Duodenal mucosa (tissue), 2 donors: ENCODE measurements at regions not wholly inside any gene's neighbourhood (a gene's known extent, or its start where the extent isn't known, plus 50 kb on each side); places are given as distances from the start of the nearest gene placed in this dataset.

Source experiments
- H3K27ac ChIP-seq: one replicate; pipeline ENCODE4 v1.7.0; 2013; ENCODE audit warnings: low read depth, low read length
- H3K27me3 ChIP-seq, 2 donors: one replicate each; pipeline ENCODE4 v1.7.0; 2013; ENCODE audit warnings: low read length in 2 of 2, control low read depth in 1 of 2; ENCODE audit not compliant: insufficient read depth in 2 of 2, control insufficient read depth in 1 of 2
- H3K36me3 ChIP-seq, 2 donors: one replicate each; pipeline ENCODE4 v1.7.0; 2013; ENCODE audit warnings: low read length in 2 of 2, control low read depth in 1 of 2; ENCODE audit not compliant: insufficient read depth in 2 of 2, control insufficient read depth in 1 of 2
- H3K4me1 ChIP-seq, 2 donors: one replicate each; pipeline ENCODE4 v1.7.0; 2013; ENCODE audit warnings: low read length in 2 of 2, control low read depth in 1 of 2; ENCODE audit not compliant: insufficient read depth in 2 of 2, control insufficient read depth in 1 of 2
- H3K4me3 ChIP-seq, 2 donors: one replicate each; pipeline ENCODE4 v1.7.0; 2013; ENCODE audit warnings: low read length in 2 of 2, low read depth in 1 of 2
- H3K9ac ChIP-seq, 2 donors: one replicate each; pipeline ENCODE4 v1.7.0; 2013; ENCODE audit warnings: low read length in 2 of 2, low read depth in 1 of 2
- H3K9me3 ChIP-seq, 2 donors: one replicate each; pipeline ENCODE4 v1.7.0; 2013; ENCODE audit warnings: low read length in 2 of 2, control low read depth in 1 of 2; ENCODE audit not compliant: control insufficient read depth in 1 of 2

- H3K9me3 ChIP-seq = no peaks in the 10 kb centered on the region
- no peak overlapping the region for H3K9ac ChIP-seq
- no peak overlapping the region for H3K27ac ChIP-seq
- H3K4me3 ChIP-seq = no peak overlapping the region
- H3K36me3 ChIP-seq = no peaks in the 10 kb centered on the region
- H3K27me3 ChIP-seq = no peaks in the 10 kb centered on the region
- no peaks in the 10 kb centered on the region for H3K4me1 ChIP-seq
These were observed 278.3 kb downstream of the TMEM38B start for GRCh38 chr9:105972466-105973204.

GRCh38 chr9:105973951-105974351 is 279.6 kb downstream of the TMEM38B start:
- no peak overlapping the region for H3K4me3 ChIP-seq
- no peak overlapping the region for H3K27ac ChIP-seq
- H3K9ac ChIP-seq = no peak overlapping the region
- no peaks in the 10 kb centered on the region for H3K9me3 ChIP-seq
- no peaks in the 10 kb centered on the region for H3K27me3 ChIP-seq
- H3K36me3 ChIP-seq = no peaks in the 10 kb centered on the region
- no peaks in the 10 kb centered on the region for H3K4me1 ChIP-seq

- no peaks in the 10 kb centered on the region for H3K9me3 ChIP-seq
- H3K9ac ChIP-seq = no peak overlapping the region
- no peaks in the 10 kb centered on the region for H3K36me3 ChIP-seq
- H3K4me1 ChIP-seq = no peaks in the 10 kb centered on the region
- no peak overlapping the region for H3K4me3 ChIP-seq
- no peaks in the 10 kb centered on the region for H3K27me3 ChIP-seq
- H3K27ac ChIP-seq = no peak overlapping the region
These were observed 281.7 kb downstream of the TMEM38B start for GRCh38 chr9:105975886-105976645.

GRCh38 chr9:105978336-105978735 is 284.0 kb downstream of the TMEM38B start:
- Histone ChIP-seq H3K4me3 (no peak overlapping the region), H3K27ac (no peak overlapping the region), H3K9ac (no peak overlapping the region), H3K36me3 (no peaks in the 10 kb centered on the region), H3K27me3 (no peaks in the 10 kb centered on the region), H3K9me3 (no peaks in the 10 kb centered on the region), H3K4me1 (no peaks in the 10 kb centered on the region)

- no peak overlapping the region for H3K27ac ChIP-seq
- no peak overlapping the region for H3K9ac ChIP-seq
- no peaks in the 10 kb centered on the region for H3K36me3 ChIP-seq
- no peaks in the 10 kb centered on the region for H3K4me1 ChIP-seq
- H3K27me3 ChIP-seq = no peaks in the 10 kb centered on the region
- no peak overlapping the region for H3K4me3 ChIP-seq
- no peaks in the 10 kb centered on the region for H3K9me3 ChIP-seq
These were observed 284.5 kb downstream of the TMEM38B start for GRCh38 chr9:105978826-105979225.

- Histone ChIP-seq H3K36me3 (no peaks in the 10 kb centered on the region), H3K4me1 (no peaks in the 10 kb centered on the region), H3K9ac (no peak overlapping the region), H3K4me3 (no peak overlapping the region), H3K9me3 (no peaks in the 10 kb centered on the region), H3K27me3 (no peaks in the 10 kb centered on the region), H3K27ac (no peak overlapping the region)
These were observed 284.9 kb downstream of the TMEM38B start for GRCh38 chr9:105979290-105979689.

GRCh38 chr9:105984714-105985113 is 290.4 kb downstream of the TMEM38B start:
- no peaks in the 10 kb centered on the region for H3K27me3 ChIP-seq
- H3K4me3 ChIP-seq = no peak overlapping the region
- H3K27ac ChIP-seq = no peak overlapping the region
- H3K9ac ChIP-seq = no peak overlapping the region
- no peaks in the 10 kb centered on the region for H3K4me1 ChIP-seq
- no peaks in the 10 kb centered on the region for H3K36me3 ChIP-seq
- H3K9me3 ChIP-seq = no peaks in the 10 kb centered on the region

- Histone ChIP-seq H3K36me3 (no peaks in the 10 kb centered on the region), H3K4me1 (no peaks in the 10 kb centered on the region), H3K27ac (no peak overlapping the region), H3K27me3 (no peaks in the 10 kb centered on the region), H3K9ac (no peak overlapping the region), H3K9me3 (no peaks in the 10 kb centered on the region), H3K4me3 (no peak overlapping the region)
These were observed 298.9 kb downstream of the TMEM38B start for GRCh38 chr9:105993116-105993854.

GRCh38 chr9:105993921-105994715 is 299.8 kb downstream of the TMEM38B start:
- no peak overlapping the region for H3K4me3 ChIP-seq
- no peak overlapping the region for H3K9ac ChIP-seq
- no peaks in the 10 kb centered on the region for H3K9me3 ChIP-seq
- no peaks in the 10 kb centered on the region for H3K4me1 ChIP-seq
- no peaks in the 10 kb centered on the region for H3K27me3 ChIP-seq
- H3K27ac ChIP-seq = no peak overlapping the region
- no peaks in the 10 kb centered on the region for H3K36me3 ChIP-seq
